ENCODE measurements at regions not wholly inside any gene's neighbourhood (a gene's known extent, or its start where the extent isn't known, plus 50 kb on each side); places are given as distances from the start of the nearest gene placed in this dataset.
"Not testable (repeated sequence)": the region's sequence is repeated elsewhere in the genome, so short reads cannot be mapped to it uniquely, and the experiment has no call there.

DNA sequence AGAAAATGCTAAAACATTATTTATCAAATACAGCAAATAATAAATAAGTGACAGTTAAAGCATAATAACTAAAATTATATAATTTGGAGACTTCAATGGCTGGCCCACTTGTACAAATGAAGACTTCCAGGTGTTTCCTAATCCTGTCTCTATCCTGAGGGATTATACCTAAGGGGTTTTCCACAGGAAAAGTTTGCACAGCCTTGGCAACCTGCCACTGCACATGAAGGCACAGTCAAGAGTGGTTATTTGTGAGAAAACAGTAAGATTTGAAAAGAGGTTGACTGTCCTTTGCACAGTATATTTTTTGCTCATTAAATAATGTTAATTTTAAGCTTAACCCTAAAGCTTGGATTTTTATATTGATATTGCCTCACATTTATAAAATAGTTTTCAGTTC is 655.9 kb downstream of the TTLL7 start:
- not testable (repeated sequence) for DNase-seq

DNA sequence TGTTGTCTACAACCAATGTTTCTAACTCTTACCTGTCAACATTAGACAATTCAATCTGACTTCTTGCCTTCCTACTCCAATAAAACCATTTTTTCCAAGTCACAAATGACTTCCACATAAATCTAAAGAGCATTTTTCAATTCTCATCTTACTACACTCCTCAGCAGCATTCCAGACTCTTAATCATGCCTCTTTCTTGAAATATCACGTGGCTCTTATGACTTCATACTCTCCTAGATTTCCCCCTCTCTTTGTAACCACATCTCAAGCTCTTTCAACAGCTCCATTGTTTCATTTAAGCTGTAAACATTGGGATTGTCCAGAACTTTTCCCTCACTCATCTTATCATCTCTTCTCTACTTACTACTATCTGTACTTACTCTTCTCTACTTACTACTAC is 666.6 kb downstream of the TTLL7 start:
- not testable (repeated sequence) for DNase-seq

DNA sequence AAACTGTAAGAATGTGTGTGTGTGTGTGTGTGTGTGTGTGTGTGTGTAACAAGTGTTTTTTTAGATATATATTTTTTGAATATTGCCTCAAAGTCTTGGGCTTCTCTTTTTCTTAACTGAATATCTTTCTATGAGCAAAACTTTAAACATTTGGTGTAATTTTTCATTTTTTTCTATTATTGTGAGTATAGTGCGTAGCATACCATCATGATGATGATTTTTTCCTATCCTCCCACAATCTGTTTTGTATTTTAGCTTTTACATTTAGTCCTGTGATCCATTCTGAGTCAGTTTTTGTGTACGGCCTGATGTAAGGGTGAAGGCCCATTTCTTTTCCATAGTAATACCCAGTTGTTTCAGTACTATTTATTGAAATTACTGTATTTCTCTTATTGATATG is 680.6 kb downstream of the TTLL7 start:
- DNase-seq, result no peak

GRCh38 chr1:83315446-83315845 is 683.5 kb downstream of the TTLL7 start:
- not testable (repeated sequence) for DNase-seq

DNA sequence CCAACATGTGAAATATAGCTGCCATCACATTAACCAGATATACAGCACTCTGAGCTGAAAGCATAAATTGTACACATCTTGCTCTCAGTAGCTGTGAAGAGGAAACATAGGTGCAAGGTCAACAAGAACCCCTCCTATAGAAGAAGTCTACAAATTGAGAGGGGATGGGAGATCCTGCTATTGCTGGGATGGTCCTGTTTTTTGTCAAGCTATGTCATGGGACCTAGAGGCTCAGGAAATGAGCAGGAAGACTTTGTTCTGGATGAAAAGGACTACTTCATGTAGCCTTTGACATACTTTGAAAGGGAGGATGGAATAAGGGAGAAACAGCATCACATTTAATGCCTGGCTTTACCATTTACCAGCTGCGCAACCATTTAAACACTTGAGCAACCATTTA is 688.8 kb downstream of the TTLL7 start:
- DNase-seq, result not testable (repeated sequence)

DNA sequence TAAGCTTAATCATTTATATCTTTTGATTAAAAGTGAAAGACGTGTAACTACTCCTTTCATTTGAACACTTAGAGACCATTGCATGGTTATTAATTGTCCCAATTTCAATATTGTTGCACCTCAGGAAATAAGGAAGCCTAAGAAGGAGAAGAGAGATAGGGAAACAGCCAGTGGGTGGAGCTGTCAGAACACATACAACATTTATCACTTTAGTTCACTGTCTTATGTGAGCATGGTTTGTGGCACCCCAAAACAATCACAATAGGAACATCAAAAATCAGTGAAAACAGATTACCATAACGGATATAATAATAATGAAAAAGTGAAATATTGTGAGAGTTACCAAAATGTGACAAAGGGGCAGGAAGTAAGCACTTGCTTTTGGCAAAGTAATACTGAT is 689.9 kb downstream of the TTLL7 start:
- DNase-seq, result not testable (repeated sequence)

DNA sequence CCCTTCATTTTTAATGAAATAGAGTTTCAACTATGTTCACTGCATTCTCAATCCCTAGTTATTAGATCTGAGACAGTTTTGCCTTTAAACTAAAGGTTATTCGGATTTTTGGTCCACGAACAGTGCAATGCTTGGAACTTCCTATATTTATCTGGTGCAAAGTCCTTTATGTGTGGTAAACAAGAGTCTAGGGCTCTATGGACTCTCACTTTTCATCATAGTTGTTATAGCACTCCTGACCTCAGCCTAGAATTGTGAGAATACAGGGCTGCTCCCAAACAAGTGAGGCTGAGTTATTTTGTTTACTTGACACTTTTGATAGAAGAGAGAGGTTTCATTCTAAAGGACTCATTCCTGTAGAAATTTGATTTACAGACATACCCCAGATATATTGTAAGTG is 692.1 kb downstream of the TTLL7 start:
- not testable (repeated sequence) for DNase-seq

DNA sequence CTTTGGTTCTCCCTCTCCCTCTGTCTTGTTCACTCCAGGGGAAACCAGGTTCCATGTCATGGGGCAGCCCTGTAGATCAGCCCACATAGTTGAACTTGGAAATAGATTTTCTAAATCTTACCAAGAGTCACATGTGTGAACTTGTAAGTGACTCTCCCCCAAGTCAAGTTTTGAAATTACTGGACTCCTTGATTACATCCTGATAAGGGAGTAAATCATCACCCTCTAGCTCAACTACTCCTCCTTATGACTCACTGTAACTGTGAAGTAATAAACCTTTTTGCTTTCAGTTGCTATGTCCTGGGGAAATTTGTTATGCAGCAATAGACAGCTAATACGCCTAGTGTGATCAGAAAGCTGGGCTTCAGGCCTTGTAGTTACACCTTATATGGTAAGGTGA is 703.3 kb downstream of the TTLL7 start:
- not testable (repeated sequence) for DNase-seq

GRCh38 chr1:83287391-83287790 is 711.5 kb downstream of the TTLL7 start:
- DNase-seq, result not testable (repeated sequence)

GRCh38 chr1:83274656-83275055 is 724.3 kb downstream of the TTLL7 start:
- not testable (repeated sequence) for DNase-seq

- DNase-seq, result not testable (repeated sequence)
Observed at GRCh38 chr1:83272484-83272883, 726.4 kb downstream of the TTLL7 start.

- not testable (repeated sequence) for DNase-seq
Observed at GRCh38 chr1:83271834-83272233, 727.1 kb downstream of the TTLL7 start.

DNA sequence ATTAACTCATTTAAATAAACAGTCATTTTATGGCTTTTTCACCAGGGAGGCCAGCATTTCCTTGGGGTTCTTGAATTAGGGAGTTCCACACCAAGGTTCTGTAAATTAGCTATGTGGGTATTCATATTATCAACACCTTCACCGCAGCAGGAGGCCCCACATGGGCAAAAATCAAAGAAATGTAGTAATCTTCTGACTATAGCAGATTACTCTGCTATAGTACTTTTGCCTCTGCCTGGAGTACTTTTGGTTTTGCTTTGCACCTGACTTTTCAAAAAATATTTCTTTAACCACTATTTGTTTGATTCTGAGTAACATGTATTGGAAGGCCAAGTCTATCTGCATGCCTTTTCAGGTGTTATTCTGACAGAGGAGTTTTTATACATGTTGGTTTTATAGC is 728.1 kb downstream of the TTLL7 start:
- not testable (repeated sequence) for DNase-seq

DNA sequence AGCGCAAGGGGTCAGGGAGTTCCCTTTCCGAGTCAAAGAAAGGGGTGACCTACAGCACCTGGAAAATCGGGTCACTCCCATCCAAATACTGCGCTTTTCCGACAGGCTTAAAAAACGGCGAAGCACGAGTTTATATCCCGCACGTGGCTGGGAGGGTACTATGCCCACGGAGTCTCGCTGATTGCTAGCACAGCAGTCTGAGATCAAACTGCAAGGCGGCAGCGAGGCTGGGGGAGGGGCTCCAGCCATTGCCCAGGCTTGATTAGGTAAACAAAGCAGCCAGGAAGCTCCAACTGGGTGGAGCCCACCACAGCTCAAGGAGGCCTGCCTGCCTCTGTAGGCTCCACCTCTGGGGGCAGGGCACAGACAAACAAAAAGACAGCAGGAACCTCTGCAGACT is 735.1 kb downstream of the TTLL7 start:
- not testable (repeated sequence) for DNase-seq

GRCh38 chr1:83251687-83252086 is 747.2 kb downstream of the TTLL7 start:
- DNase-seq, result not testable (repeated sequence)

GRCh38 chr1:83246780-83247179 is 752.2 kb downstream of the TTLL7 start:
- DNase-seq, result not testable (repeated sequence)

DNA sequence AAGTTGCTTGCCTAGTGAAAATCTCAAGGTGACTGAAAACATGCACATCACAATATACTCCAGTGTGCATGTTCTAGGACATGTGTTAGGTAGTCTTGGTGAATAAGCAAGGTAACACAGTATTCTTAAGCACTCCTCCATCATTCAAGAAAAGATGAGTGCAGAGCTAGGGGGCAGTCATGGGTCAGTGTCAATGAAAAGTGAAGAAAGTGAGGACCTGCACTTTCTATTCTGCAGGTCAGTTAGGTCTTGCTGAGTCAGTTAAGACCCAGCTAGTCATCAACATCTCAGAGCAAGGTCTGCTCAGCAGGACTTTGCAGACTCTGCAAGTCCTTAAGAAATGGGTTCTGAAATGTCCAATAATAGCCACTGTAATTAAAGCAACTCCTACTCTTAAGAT is 754.1 kb downstream of the TTLL7 start:
- DNase-seq, result not testable (repeated sequence)

DNA sequence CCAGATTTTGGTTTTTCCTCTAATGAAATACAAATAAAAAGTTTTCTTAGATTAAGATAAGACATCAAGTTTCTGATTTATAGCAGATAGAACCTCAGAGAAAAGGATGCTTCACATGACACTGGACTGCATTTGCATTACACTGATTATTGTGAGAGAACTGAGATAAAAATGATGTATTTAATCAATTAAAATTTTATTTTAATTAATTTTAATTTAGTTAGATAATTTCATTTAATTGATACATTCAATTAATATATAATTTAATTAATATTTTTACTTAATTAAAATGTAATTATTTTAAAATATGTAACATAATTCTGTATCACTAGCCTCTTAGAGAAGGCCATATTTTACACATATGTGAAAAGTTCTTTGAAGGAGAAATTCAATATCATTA is 759.4 kb downstream of the TTLL7 start:
- DNase-seq, result not testable (repeated sequence)

- DNase-seq, result not testable (repeated sequence)
Observed at GRCh38 chr1:83238654-83239053, 760.3 kb downstream of the TTLL7 start.

DNA sequence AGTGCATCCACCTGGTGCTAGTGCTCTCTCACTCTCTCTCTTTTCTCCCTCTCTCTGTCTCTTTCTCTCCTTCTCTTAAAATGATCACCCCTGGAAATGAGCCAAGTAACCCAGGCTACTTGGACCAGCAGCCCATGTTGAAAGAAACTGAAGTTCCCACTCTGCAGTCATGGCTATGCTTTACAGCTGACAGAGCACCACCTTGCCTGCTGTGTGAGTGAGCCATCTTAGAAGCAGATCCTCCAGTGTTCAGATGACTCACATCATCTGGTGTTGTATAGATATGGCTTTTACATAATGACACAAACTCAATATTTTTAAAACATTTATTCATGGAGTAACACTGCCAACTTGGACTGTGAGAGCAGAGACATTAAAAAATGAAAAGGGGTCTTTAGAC is 779.1 kb downstream of the TTLL7 start:
- DNase-seq, result not testable (repeated sequence)

DNA sequence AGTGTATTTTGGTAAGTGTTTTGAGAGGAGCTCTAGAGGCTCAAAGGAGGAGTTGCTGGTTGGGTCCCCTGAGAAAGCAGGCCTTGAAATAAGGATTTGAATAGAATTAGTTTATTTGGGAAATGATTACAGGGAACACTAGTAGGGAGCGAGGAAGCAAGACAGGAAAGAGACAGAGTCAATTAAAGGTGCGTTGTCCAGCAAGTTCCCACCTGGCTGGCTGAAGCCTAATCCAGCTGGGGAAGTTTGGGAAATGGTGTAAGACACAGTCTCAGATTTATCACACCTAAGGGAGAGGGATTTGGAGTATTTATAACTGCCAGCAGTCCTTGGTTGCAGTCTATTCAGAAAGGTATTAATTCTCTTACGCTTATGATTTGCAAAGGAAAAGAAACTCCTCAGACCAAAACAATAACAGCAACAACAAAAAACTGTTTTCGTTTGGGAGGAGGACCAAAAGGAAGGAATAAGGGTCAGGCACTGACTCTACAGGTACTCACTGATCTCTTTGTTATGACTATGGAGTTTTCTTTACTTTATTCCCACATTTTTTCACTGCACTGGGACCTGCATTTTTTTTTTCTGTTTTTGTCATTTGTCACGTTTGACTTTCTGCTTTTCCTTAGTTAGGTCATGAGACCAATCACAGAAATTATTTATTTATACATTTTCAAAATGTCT is 780.8 kb downstream of the TTLL7 start:
- not testable (repeated sequence) for DNase-seq

DNA sequence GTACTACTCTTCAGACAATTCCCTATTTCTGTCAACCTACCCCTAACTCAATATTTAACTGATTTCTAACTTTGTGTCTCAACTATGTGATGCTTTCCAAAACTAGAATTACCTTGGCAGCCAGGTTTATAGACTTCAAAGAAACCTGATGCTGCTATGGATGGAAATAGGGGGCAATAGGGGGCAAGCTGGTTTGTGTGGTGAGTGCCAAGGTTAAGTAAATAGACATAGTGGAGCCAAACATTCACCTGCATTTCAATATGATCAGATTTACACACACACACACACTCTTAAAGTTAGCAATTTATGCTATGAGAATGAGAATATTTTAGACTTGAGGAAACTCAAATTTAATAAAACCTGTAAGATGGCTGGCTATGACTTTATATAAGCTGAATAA is 784.6 kb downstream of the TTLL7 start:
- DNase-seq, result not testable (repeated sequence)

- DNase-seq, result not testable (repeated sequence)
Observed at GRCh38 chr1:83213648-83214047, 785.3 kb downstream of the TTLL7 start.

- not testable (repeated sequence) for DNase-seq
Observed at GRCh38 chr1:83212033-83212432, 786.9 kb downstream of the TTLL7 start.

- DNase-seq, result not testable (repeated sequence)
Observed at GRCh38 chr1:83208540-83208939, 790.4 kb downstream of the TTLL7 start.

Data from stimulated activated CD8-positive, alpha-beta memory T cell treated with anti-CD3 and anti-CD28 coated beads, Interleukin-4, amount 100 ng/mL, for 48 hours (primary cell).